ENCODE measurements at regions not wholly inside any gene's neighbourhood (a gene's known extent, or its start where the extent isn't known, plus 50 kb on each side); places are given as distances from the start of the nearest gene placed in this dataset.
A peak's percentile ranks its signal among the peaks of the same experiment; 100 is the strongest.

- no peak overlapping the region for H3K4me2 ChIP-seq (ENCODE audit: insufficient read depth, low read length)
- TF ChIP-seq CTCF (IDR thresholded peaks at IDR 0.05; ENCODE audit: extremely low read depth, low read depth, low read length), result no peak
- H3K9me3 ChIP-seq (ENCODE audit: low read depth, low read length), result no peaks in the 10 kb centered on the region
- DNase-seq (ENCODE audit: insufficient read length, low spot score, missing footprints), result no peak
- no peak overlapping the region for H3K27ac ChIP-seq (ENCODE audit: low read depth, low read length)
- H2AFZ ChIP-seq (ENCODE audit: low read length), result no peak overlapping the region
- H3K4me1 ChIP-seq (ENCODE audit: insufficient read depth, low read length), result peaks cover 13% of the 10 kb centered on the region
- no peaks in the 10 kb centered on the region for H3K79me2 ChIP-seq (ENCODE audit: insufficient read depth, low read length)
- no peaks in the 10 kb centered on the region for H4K20me1 ChIP-seq (ENCODE audit: insufficient read depth, low read length)
- H3K27me3 ChIP-seq (ENCODE audit: insufficient read depth, low read length), result no peaks in the 10 kb centered on the region
- H3K36me3 ChIP-seq (ENCODE audit: insufficient read depth, low read length), result no peaks in the 10 kb centered on the region
- H3K4me3 ChIP-seq (ENCODE audit: insufficient read depth, low read length), result no peak overlapping the region
Measured at GRCh38 chr3:43856761-43857160, 166.0 kb downstream of the ABHD5 start.

- peaks cover 9% of the 10 kb centered on the region for H3K4me1 ChIP-seq (ENCODE audit: insufficient read depth, low read length)
- no peak overlapping the region for H3K27ac ChIP-seq (ENCODE audit: low read depth, low read length)
- no peaks in the 10 kb centered on the region for H4K20me1 ChIP-seq (ENCODE audit: insufficient read depth, low read length)
- peak; percentile 53 for DNase-seq (ENCODE audit: insufficient read length, low spot score, missing footprints)
- TF ChIP-seq CTCF (IDR thresholded peaks at IDR 0.05; ENCODE audit: extremely low read depth, low read depth, low read length), result no peak
- no peak overlapping the region for H3K4me3 ChIP-seq (ENCODE audit: insufficient read depth, low read length)
- H3K9me3 ChIP-seq (ENCODE audit: low read depth, low read length), result no peaks in the 10 kb centered on the region
- H3K79me2 ChIP-seq (ENCODE audit: insufficient read depth, low read length), result no peaks in the 10 kb centered on the region
- no peak overlapping the region for H2AFZ ChIP-seq (ENCODE audit: low read length)
- H3K36me3 ChIP-seq (ENCODE audit: insufficient read depth, low read length), result no peaks in the 10 kb centered on the region
- H3K4me2 ChIP-seq (ENCODE audit: insufficient read depth, low read length), result no peak overlapping the region
- no peaks in the 10 kb centered on the region for H3K27me3 ChIP-seq (ENCODE audit: insufficient read depth, low read length)
Measured at GRCh38 chr3:43857361-43858293, 166.9 kb downstream of the ABHD5 start.

- Histone ChIP-seq H3K4me3 (ENCODE audit: insufficient read depth, low read length) (no peak overlapping the region), H3K27me3 (ENCODE audit: insufficient read depth, low read length) (no peaks in the 10 kb centered on the region), H3K36me3 (ENCODE audit: insufficient read depth, low read length) (no peaks in the 10 kb centered on the region), H3K27ac (ENCODE audit: low read depth, low read length) (no peak overlapping the region), H2AFZ (ENCODE audit: low read length) (no peak overlapping the region), H3K9me3 (ENCODE audit: low read depth, low read length) (no peaks in the 10 kb centered on the region), H3K4me1 (ENCODE audit: insufficient read depth, low read length) (peaks cover 9% of the 10 kb centered on the region), H4K20me1 (ENCODE audit: insufficient read depth, low read length) (no peaks in the 10 kb centered on the region), H3K4me2 (ENCODE audit: insufficient read depth, low read length) (no peak overlapping the region), H3K79me2 (ENCODE audit: insufficient read depth, low read length) (no peaks in the 10 kb centered on the region)
- TF ChIP-seq CTCF (IDR thresholded peaks at IDR 0.05; ENCODE audit: extremely low read depth, low read depth, low read length), result no peak
- DNase-seq (ENCODE audit: insufficient read length, low spot score, missing footprints), result peak; percentile 10
Measured at GRCh38 chr3:43858294-43858701, 167.6 kb downstream of the ABHD5 start.

GRCh38 chr3:43859766-43860165, 169.0 kb downstream of the ABHD5 start:
- Histone ChIP-seq H3K4me3 (ENCODE audit: insufficient read depth, low read length) (no peak overlapping the region), H3K36me3 (ENCODE audit: insufficient read depth, low read length) (no peaks in the 10 kb centered on the region), H3K4me2 (ENCODE audit: insufficient read depth, low read length) (no peak overlapping the region), H3K27ac (ENCODE audit: low read depth, low read length) (no peak overlapping the region), H3K4me1 (ENCODE audit: insufficient read depth, low read length) (peaks cover 6% of the 10 kb centered on the region), H3K9me3 (ENCODE audit: low read depth, low read length) (no peaks in the 10 kb centered on the region), H4K20me1 (ENCODE audit: insufficient read depth, low read length) (no peaks in the 10 kb centered on the region), H3K79me2 (ENCODE audit: insufficient read depth, low read length) (no peaks in the 10 kb centered on the region), H3K27me3 (ENCODE audit: insufficient read depth, low read length) (no peaks in the 10 kb centered on the region), H2AFZ (ENCODE audit: low read length) (no peak overlapping the region)
- no peak for DNase-seq (ENCODE audit: insufficient read length, low spot score, missing footprints)
- TF ChIP-seq CTCF (IDR thresholded peaks at IDR 0.05; ENCODE audit: extremely low read depth, low read depth, low read length), result no peak

Data from osteoblast (primary cell).